ENCODE measurements at regions not wholly inside any gene's neighbourhood (a gene's known extent, or its start where the extent isn't known, plus 50 kb on each side); places are given as distances from the start of the nearest gene placed in this dataset.

DNA sequence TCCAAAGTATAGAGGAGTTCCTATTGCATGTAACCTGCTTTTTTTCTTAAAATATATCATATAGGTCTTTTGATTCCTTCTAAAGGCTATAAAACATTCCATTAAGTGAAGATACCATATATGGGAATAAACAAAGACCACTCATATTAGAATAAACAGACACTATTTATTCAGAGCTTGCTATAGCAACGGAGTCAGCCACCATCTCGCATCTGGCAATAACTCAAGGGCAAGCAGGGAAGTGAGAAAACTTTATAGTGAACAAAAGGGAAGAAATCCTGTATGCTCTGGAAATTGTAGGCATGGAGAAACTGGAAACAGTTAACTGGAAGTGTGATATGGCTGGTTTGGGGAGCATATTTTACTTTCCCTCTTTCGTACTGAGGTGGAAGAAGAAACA is 301.9 kb downstream of the PTH2R start:
- TF ChIP-seq EZH2 (IDR thresholded peaks at IDR 0.05; ENCODE audit: low read depth, unreplicated experiment), result no peak
- TF ChIP-seq STAT1 (IDR thresholded peaks at IDR 0.05; ENCODE audit: unreplicated experiment), result no peak
- TF ChIP-seq, protein P1, sequence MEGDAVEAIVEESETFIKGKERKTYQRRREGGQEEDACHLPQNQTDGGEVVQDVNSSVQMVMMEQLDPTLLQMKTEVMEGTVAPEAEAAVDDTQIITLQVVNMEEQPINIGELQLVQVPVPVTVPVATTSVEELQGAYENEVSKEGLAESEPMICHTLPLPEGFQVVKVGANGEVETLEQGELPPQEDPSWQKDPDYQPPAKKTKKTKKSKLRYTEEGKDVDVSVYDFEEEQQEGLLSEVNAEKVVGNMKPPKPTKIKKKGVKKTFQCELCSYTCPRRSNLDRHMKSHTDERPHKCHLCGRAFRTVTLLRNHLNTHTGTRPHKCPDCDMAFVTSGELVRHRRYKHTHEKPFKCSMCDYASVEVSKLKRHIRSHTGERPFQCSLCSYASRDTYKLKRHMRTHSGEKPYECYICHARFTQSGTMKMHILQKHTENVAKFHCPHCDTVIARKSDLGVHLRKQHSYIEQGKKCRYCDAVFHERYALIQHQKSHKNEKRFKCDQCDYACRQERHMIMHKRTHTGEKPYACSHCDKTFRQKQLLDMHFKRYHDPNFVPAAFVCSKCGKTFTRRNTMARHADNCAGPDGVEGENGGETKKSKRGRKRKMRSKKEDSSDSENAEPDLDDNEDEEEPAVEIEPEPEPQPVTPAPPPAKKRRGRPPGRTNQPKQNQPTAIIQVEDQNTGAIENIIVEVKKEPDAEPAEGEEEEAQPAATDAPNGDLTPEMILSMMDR (conservative IDR thresholded peaks at IDR 0.05; ENCODE audit: low read depth in 2 of 2), result no peak
- TF ChIP-seq POLR2AphosphoS5 (IDR thresholded peaks at IDR 0.05; ENCODE audit: low read depth), result no peak
- no peak for TF ChIP-seq JUNB (IDR thresholded peaks at IDR 0.05; ENCODE audit: unreplicated experiment)
- TF ChIP-seq ETS1 (IDR thresholded peaks at IDR 0.05), result no peak
- no peak for TF ChIP-seq REST (IDR thresholded peaks at IDR 0.05; ENCODE audit: unreplicated experiment)
- no peak for TF ChIP-seq EZH2phosphoT487 (IDR thresholded peaks at IDR 0.05; ENCODE audit: unreplicated experiment)
- TF ChIP-seq CREB1 (CRISPR knock-in tag; IDR thresholded peaks at IDR 0.05; ENCODE audit: low read depth), result no peak
- TF ChIP-seq ZNF331 (CRISPR knock-in tag; IDR thresholded peaks at IDR 0.05; ENCODE audit: low read depth), result no peak
- no peak for TF ChIP-seq ZNF114 (CRISPR knock-in tag; IDR thresholded peaks at IDR 0.05)
- TF ChIP-seq ZNF462 (CRISPR knock-in tag; IDR thresholded peaks at IDR 0.05), result no peak
